ENCODE measurements at regions not wholly inside any gene's neighbourhood (a gene's known extent, or its start where the extent isn't known, plus 50 kb on each side); places are given as distances from the start of the nearest gene placed in this dataset.

GRCh38 chr1:201660931-201661822 lies 122.2 kb downstream of the NAV1 start:
- DNase-seq, result no peak

- DNase-seq, result no peak
These were observed 123.0 kb downstream of the NAV1 start for GRCh38 chr1:201661823-201662359.

- no peak for DNase-seq
These were observed 123.7 kb downstream of the NAV1 start for GRCh38 chr1:201662646-201663045.

DNA sequence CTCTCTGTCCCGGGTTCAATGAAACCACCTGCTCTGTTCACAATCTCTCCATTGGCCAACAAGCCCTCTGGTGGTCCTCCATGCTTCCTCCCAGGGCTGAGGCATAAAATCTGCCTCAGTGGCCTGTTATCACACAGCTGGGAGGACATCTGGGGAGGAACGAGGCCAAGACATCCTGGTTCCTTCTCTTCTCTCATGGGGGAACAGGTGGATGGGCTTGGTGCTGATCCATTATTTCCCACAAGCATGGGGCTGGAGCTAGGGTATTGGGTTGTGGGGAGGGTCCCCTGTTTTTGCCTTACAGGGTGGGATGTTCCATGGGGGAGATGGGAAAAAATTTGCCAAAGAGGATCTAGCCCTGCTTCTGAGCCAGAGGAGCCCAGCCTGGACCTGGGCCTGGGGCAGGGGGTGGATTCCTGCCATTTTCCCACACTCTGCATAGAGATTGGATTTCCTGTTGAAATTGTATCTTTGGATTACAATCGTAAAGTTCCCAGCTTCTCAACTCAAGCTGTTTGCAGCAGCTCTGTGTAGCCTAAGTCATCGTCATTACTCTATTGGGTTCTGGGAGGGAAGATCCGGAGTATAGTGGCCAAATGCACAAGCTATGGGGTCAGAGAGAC lies 124.7 kb downstream of the NAV1 start:
- no peak for DNase-seq

GRCh38 chr1:201665036-201665435 lies 126.1 kb downstream of the NAV1 start:
- no peak for DNase-seq

GRCh38 chr1:201666102-201666501 lies 127.2 kb downstream of the NAV1 start:
- no peak for DNase-seq

GRCh38 chr1:201666645-201667044 lies 127.7 kb downstream of the NAV1 start:
- no peak for DNase-seq

GRCh38 chr1:201667479-201667878 lies 128.6 kb downstream of the NAV1 start:
- no peak for DNase-seq

DNA sequence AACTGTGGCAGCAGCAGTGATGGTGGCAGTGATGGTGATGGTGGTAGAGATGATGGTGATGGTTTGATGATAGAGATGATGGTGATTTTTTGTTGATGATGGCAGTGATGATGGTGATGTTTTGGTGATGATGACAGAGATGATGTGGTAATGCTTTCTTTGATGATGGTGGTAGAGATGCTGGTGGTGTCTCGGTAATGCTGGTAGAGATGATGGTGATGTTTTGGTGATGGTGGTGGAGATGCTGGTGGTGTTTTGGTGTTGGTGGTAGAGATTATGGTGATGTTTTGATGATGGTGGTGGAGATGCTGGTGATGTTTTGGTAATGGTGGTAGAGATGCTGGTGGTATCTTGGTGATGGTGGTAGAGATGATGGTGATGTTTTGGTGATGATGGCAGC lies 131.6 kb downstream of the NAV1 start:
- no peak for DNase-seq

DNA sequence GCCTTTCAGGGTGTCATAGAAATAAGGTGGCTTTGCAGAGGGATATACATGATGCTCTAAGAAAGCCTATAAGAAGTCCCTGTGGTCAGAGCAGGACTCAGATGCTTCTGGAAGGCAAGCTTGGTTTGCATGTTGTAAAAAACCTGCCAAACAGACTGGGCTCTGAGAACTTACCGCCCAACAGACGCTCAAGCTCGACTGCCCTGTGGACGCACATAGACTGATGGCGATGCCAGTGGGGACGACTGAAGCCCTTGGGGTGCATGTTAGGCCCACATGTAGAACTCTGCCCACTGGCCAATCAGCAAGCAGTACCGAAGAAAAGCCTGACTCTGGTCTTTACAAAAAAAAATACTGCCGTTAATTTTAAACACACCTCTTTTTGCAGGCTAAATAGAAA lies 133.8 kb downstream of the NAV1 start:
- DNase-seq, result no peak

- no peak for DNase-seq
These were observed 134.2 kb downstream of the NAV1 start for GRCh38 chr1:201673093-201673492.

- no peak for DNase-seq
These were observed 135.0 kb downstream of the NAV1 start for GRCh38 chr1:201673915-201674314.

- DNase-seq, result no peak
These were observed 136.2 kb downstream of the NAV1 start for GRCh38 chr1:201675143-201675542.

- DNase-seq, result no peak
These were observed 137.3 kb downstream of the NAV1 start for GRCh38 chr1:201676197-201676596.

- DNase-seq, result no peak
These were observed 137.7 kb downstream of the NAV1 start for GRCh38 chr1:201676641-201677040.

GRCh38 chr1:201678264-201679101 lies 139.6 kb downstream of the NAV1 start:
- no peak for DNase-seq

DNA sequence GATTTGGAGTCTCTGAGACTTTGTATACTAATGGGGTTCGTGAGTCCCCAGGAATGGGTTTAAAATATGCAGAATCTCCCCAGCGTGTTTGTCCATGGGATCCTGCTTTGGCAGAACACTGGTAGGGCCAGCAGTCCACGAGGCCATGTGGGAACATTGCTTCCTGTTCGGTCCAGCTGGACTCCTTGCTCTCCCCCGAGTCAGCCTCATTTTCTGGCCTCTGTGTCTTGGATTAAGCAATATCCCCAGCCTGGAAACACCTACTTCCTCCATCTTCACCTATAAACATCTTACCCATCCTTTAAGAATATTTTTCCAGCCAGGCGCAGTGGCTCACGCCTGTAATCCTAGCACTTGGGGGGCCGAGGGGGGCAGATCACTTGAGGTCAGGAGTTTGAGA lies 142.4 kb downstream of the NAV1 start:
- no peak for DNase-seq

DNA sequence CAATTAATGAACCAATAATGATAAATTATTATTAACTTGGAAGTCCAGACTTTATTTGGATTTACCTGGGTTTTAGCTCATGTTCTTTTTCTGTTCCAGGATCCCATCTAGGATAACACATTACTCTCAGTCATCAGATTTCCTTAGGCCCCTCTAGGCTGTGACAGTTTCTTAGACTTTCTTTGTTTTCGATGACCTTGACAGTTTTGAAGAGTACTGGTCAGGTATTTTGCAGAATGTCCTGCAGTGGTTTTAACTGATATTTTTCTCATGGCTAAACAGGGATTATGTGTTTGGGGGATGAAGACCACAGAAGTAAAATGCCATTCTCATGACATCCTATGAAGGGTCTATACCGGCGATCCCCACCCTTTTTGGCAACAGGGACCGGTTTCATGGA lies 144.0 kb downstream of the NAV1 start:
- DNase-seq, result no peak

DNA sequence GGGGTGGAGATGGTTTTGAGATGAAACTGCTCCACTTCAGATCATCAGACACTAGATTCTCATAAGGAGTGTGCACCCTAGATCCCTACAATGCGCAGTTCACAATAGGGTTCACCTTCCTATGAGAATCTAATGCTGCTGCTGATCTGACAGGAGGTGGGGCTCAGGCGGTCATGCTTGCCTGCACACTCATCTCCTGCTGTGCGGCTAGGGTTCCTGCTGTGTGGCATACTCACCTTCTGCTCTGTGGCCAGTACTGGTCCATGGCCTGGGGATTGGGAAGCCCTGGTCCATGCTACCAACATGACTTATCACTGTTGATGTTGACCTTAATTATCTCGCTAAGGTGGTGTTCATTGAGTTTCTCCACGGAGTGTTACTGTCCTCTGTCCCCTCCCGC lies 144.5 kb downstream of the NAV1 start:
- no peak for DNase-seq

DNA sequence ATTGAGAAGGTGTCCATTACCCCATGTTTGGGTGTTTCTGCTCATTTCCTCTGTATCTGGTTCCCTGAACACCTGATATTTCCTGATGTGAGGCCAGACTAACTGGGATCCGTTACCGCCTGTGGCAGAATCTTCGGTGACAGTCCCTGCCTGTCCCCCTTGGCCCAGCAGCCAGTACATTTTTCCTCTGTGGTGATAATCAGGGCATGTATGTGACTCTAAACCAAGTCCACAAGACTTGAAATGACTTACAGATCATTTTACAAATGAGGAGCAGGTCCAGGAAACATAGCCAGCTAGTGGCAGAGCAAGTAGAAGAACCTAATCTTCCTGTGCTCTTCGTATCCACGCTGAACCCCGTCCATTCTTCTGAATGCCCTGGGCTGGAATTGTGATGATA lies 143.5 kb upstream of the IPO9 start:
- DNase-seq, result no peak

DNA sequence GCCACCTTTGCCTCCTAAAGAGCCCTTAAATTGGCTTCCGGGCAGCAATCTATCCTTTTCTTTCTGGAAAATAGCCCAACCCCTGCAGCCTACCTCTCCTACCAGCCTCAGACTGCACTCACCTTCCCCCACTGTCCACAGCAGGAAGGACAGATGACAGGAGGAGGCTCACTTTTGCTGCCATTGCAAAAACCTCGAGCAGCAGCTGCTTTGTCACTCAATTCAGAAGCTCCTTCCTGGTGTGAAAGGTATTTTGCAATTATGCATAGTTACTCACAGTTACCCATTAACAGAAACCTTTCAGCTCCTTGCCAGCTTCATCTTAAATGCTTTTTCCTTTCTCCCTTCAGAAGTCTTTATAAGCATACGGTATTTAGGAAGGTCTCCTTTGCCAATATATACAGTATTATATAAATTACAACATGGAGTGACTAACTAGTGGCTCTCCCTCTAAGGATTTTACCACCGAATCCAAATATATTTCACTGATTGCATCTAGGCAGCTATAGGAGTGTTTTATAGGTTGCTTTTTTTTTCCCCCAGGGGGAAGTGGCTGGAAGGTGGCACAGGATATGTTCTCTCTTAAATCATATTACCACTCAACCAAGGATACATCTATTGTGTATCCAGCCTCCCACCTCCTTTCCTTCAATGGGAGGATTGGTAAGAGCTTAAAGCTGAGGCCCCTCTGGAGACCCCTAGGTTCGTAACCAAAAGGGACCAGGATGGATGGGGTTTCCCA lies 142.1 kb upstream of the IPO9 start:
- no peak for DNase-seq

GRCh38 chr1:201688514-201688913 lies 140.4 kb upstream of the IPO9 start:
- no peak for DNase-seq

- DNase-seq, result no peak
These were observed 139.3 kb upstream of the IPO9 start for GRCh38 chr1:201689647-201690046.
